NB4 (cell line): ENCODE measurements at regions not wholly inside any gene's neighbourhood (a gene's known extent, or its start where the extent isn't known, plus 50 kb on each side); places are given as distances from the start of the nearest gene placed in this dataset.

Experiments
- CTCF ChIP-seq: IDR thresholded peaks from one replicate; pipeline ENCODE4 v1.5.1; 2012; ENCODE audit warnings: low read depth, low read length
- MAX ChIP-seq: IDR thresholded peaks from 2 replicates; pipeline ENCODE4 v1.6.1; 2011; ENCODE audit warnings: low read depth, low read length
- MYC ChIP-seq: IDR thresholded peaks from 2 replicates; pipeline ENCODE4 v1.6.1; 2011; ENCODE audit warnings: low read depth, low read length
- POLR2A ChIP-seq: IDR thresholded peaks from 2 replicates; pipeline ENCODE4 v1.6.1; 2011; ENCODE audit warnings: mild to moderate bottlenecking; ENCODE audit not compliant: insufficient read length; ENCODE audit errors: extremely low read depth

- TF ChIP-seq CTCF (no peak), MAX (0 out of 2 replicates have a peak, but pooled peaks have one; percentile 4), POLR2A (no peak), MYC (no peak)
These were observed 69.6 kb upstream of the FOXA2 start for GRCh38 chr20:22653658-22654642.
